ENCODE measurements at regions not wholly inside any gene's neighbourhood (a gene's known extent, or its start where the extent isn't known, plus 50 kb on each side); places are given as distances from the start of the nearest gene placed in this dataset.

GRCh38 chr12:113726254-113726819 lies 239.8 kb downstream of the RBM19 start:
- DNase-seq (ENCODE audit: extremely low read depth, low read depth), result no peak

GRCh38 chr12:113725557-113725876 lies 240.6 kb downstream of the RBM19 start:
- no peak for TF ChIP-seq CTCF (IDR thresholded peaks at IDR 0.05; ENCODE audit: low read depth, low read length)
- DNase-seq (ENCODE audit: extremely low read depth, low read depth), result no peak

More at GRCh38 chr12:113726254-113726819, 239.8 kb downstream of the RBM19 start:
- TF ChIP-seq CTCF (IDR thresholded peaks at IDR 0.05; ENCODE audit: low read depth, low read length), result no peak

GRCh38 chr12:113724794-113725556 lies 241.2 kb downstream of the RBM19 start:
- no peak for TF ChIP-seq CTCF (IDR thresholded peaks at IDR 0.05; ENCODE audit: low read depth, low read length)
- no peak for DNase-seq (ENCODE audit: extremely low read depth, low read depth)

GRCh38 chr12:113723631-113724030 lies 242.5 kb downstream of the RBM19 start:
- no peak for DNase-seq (ENCODE audit: extremely low read depth, low read depth)
- no peak for TF ChIP-seq CTCF (IDR thresholded peaks at IDR 0.05; ENCODE audit: low read depth, low read length)

- TF ChIP-seq CTCF (IDR thresholded peaks at IDR 0.05; ENCODE audit: low read depth, low read length), result no peak
- no peak for DNase-seq (ENCODE audit: extremely low read depth, low read depth)
These were observed 243.4 kb downstream of the RBM19 start for GRCh38 chr12:113722747-113723146.

- DNase-seq (ENCODE audit: extremely low read depth, low read depth), result no peak
- TF ChIP-seq CTCF (IDR thresholded peaks at IDR 0.05; ENCODE audit: low read depth, low read length), result no peak
These were observed 245.5 kb downstream of the RBM19 start for GRCh38 chr12:113720629-113721028.

- no peak for TF ChIP-seq CTCF (IDR thresholded peaks at IDR 0.05; ENCODE audit: low read depth, low read length)
- no peak for DNase-seq (ENCODE audit: extremely low read depth, low read depth)
These were observed 246.1 kb downstream of the RBM19 start for GRCh38 chr12:113719911-113720591.

Data from AG09319 (cell line).